Middle frontal gyrus (tissue), 1 donor: ENCODE measurements at regions not wholly inside any gene's neighbourhood (a gene's known extent, or its start where the extent isn't known, plus 50 kb on each side); places are given as distances from the start of the nearest gene placed in this dataset.
"Not testable (repeated sequence)": the region's sequence is repeated elsewhere in the genome, so short reads cannot be mapped to it uniquely, and the experiment has no call there.

ENCODE experiments used
- DNase-seq: peaks from one replicate; pipeline ENCODE4 v3.0.0-alpha.2; 2015; ENCODE audit warnings: low spot score; ENCODE audit errors: extremely low spot score

DNA sequence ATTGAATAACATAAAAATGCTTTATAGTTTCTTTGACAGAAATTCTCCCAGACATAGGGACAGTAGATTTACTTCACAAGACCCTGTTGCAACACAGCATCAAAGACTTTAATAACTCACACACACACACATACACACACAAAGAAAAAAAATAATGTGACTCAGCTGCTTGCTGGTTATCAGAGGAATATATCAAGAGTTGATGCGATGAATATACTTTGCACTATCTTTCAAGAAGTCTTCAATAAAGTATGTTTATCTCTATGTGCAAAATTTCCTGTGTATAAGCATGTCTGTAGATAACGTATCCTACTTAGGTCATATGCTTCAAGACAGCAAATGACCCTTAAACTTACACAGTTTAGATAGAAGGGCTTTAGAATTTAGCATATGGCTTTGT, 243.1 kb downstream of the ARL4A start:
- DNase-seq = no peak

DNA sequence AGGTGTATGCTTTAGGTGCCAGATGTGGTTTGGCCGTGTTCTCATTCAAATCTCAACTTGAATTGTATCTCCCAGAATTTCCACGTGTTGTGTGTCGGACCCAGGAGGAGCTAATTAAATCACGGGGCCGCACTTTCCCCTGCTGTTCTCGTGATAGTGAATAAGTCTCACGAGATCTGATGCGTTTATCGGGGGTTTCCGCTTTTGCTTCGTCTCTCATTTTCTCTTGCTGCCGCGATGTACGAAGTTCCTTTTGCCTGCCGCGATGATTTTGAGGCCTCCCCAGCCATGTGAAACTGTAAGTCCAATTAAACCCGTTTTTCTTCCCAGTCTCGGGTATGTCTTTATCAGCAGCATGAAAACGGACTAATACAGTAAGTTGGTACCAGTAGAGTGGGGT, 244.0 kb downstream of the ARL4A start:
- DNase-seq = not testable (repeated sequence)

DNA sequence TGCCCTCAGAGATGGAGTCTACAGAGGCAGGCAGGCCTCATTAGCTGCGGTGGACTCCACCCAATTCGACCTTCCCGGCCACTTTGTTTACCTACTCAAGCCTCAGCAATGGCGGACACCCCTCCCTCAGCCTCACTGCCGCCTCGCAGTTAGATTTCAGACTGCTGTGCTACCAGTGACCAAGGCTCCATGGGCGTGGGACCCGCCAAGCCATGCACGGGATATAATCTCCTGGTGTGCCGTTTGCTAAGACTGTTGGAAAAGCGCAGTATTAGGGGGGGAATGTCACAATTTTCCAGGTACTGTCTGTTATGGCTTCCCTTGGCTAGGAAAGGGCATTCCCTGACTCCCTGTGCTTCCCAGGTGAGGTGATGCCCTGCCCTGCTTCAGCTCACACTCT, 252.3 kb downstream of the ARL4A start:
- no peak for DNase-seq

DNA sequence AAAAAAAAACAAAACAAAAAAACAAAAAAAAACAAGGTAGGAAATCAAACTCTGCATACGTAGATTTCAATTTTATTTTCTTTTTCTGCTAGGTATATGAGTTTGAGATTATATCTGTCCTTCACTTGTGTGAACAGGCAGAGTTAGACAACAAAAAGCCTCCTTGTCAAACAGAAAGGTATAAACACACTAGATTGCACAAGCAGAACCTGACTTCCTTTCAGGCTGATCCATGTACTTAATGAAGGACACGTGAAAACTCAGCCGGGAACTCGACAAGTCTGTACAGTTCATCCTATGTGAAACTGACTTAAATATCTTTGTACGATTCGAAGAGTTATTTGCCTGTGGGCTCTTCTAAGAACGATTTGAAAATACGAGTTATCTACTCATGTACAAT, 254.1 kb downstream of the ARL4A start:
- no peak for DNase-seq

DNA sequence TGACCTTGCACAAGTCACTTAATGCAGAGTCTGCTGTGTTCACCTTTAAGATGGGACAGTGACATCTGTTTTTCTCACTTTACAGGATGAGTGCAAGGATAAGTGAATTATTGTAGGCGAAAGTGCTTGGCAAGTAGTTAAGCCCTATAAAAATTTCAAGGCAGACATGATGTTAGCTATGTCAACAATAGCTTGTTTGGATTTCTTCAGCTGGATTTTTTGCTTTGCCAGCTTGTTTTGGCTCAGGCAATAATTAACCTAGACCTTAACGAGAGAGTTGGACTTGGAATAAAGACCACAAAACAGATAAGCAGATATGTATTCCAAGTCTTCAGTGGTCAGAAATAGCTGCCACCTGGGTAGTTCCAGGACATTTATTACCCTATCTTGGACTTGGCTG, 255.2 kb downstream of the ARL4A start:
- DNase-seq = no peak

DNA sequence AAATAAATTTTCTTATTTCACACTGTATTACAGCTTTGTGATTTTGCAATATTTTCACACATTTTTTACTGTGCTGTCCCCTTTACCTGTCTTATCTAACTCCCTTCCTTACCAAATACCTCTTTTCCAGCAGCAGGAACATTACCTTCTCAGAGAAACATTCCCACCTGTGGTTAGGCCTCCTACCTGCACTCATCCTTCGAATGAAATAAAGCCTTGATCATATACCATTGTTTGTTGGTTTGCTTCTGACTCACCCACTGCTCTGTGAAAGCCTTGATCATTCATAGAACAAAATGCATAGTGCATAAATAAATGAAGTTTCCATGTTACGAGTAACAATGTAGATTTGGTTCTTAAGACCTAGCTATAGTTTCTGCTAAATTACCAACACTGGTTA, 256.3 kb downstream of the ARL4A start:
- DNase-seq = no peak

DNA sequence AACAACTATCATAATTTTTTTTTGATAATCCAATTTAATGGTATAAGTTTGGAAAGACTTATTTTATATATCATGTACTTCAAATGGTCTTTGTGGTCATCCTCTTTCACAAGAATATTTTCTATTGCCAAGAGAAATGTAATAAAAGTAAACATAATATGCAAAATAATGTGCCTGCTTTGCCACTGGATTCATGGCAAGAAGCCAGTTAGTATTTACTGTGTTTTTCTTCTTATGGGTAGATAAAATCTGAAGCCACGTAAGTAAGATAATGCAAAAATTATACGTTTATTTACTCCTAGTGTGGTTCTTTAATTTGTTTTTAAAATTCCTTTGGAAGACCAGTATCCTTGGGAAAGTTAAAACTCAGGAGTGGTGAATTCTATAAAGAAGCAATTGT, 258.5 kb downstream of the ARL4A start:
- DNase-seq = no peak

DNA sequence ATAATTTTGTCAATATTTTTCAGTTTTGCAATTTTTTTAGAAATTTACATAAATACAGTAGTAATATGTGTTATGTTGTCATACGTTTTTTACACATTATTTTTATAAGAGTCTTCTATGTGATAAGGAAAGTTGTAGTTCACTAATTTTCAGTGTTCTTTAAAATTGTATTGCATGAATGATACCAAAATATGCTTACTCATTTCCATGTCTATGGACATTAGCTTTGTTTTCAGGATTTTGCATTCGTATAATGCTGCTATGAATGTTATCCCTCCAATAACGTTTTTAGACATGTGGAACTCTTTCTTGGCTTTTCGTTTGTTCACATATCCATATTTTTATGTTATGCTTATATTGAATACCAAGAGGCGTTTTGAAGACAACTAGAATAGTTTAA, 260.0 kb downstream of the ARL4A start:
- no peak for DNase-seq

DNA sequence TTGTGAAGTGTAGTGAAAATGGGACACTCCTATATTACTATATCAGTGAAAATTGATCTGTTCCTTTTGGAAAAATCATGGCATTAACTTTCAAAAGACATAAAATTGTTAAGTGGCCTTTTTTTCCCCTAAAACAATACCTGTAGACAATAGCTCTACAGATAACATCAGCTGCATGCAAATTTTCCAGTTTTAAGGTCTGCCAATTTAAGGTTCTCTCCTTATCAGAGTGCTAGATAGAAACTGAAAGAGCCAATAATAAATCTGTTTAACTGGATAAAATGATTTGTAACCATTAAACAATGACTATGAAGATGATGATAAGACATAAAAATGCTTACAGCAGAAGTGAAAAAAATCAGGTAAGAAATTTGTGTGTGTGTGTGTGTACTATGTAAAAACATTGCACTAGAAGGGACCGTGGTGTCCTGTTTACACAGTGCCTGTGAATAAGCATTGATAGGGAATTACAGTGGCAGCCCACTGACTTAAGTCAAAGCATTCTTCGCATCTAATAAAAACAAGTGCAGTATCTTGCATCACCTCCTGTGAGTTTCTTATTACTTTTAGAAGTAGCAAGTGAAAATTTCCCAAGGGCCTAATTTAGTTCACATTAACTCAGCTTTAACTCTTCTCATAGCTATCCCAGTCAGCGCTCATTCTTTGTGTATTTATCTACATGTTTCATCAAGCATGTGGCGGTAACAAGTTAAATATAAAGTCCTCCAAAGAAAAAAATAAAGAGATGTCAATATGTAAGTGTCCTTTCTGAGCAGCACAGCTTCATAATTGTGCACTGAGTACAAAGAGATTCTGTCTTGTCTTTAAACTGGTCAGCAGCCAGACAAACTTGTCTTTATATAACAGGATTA, 261.9 kb downstream of the ARL4A start:
- no peak for DNase-seq

DNA sequence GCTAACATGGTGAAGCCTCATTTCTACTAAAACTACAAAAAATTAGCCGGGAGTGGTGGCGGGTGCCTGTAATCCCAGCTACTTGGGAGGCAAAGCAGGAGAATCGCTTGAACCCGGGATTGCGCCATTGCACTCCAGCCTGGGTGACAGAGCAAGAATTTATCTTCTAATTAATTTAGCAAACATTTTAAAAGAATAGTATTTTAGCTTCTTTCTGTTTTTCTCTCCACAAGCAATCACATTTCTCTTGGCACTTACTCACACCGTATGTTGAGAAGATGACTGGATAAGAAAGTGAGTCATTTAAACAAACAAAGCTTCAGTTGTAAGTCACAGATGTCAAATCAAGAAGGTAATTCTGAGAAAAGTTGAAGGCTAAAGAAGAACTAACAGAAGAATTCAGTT, 264.0 kb downstream of the ARL4A start:
- DNase-seq = no peak

DNA sequence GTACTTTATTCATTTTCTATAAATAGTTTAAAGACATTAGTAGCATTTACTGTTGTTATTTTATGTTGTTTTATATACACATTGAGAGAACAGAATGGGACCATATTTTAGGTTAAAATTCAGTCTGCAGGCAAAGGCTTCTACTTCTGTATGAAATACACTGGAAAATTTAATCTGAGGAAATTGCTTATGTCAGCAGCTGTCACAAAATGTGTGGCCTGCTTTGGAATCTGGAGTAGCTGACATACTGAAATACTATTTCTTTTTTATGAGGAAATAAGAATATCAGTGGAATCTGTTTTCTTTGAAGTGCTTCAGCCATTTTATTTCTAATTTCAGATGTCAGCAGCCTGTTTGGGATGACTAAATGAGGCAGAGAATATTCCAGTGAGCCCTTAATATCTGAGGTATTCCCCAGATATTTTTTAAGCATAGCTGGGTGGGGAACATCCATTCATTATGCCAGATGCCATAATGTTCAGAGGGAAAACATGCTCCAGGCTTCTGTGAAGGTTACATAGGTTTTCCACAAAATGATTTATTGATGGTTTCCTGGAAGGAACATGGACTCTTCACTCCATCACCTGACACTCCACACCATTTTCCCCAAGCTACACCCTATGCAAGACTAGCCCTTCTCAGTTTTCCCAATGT, 267.1 kb downstream of the ARL4A start:
- no peak for DNase-seq

DNA sequence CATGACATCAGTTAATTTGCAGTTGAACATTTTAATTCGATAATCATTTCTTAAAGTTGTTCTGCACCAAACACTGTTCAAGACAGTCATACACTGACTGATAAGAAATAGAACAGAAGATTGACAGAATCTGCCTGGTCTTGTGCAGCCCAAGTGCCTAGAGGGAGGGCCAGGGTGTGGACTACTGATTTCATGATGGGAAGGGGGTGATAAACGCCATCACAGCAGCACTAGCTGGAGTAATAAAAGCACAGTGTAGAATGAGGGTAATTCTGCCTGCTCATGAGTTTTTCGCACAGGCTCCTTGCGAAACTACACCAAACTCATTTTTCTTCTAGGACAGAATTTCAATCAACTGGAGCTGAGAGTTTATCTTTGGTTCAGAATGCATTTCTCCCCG, 270.1 kb downstream of the ARL4A start:
- DNase-seq = no peak

DNA sequence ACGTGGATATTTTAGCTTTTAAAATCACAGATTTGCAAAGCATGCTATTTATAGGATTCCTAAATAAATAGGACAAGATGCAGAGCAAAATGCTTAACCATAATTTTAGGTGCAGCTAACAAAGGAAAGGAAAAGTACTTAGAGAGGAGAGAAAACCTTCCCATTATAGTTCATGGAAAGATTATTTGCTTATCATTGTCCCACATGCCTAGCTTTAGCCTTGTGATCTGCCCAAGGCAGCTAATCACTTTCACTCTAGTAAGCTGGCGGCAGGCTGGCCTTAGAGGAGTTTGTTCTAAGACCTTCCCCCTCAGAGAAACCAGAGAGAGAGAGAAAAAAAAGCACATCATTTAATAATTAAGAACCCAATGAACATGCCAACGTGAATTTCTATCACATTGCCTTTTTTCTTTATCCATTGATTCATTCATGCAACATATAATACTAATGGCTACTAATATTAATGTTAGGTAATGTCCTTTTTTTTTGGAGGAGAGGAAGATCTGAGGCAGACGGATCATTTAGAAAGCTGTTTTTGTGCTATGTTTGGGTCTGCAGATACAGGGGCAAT, 274.6 kb downstream of the ARL4A start:
- no peak for DNase-seq

DNA sequence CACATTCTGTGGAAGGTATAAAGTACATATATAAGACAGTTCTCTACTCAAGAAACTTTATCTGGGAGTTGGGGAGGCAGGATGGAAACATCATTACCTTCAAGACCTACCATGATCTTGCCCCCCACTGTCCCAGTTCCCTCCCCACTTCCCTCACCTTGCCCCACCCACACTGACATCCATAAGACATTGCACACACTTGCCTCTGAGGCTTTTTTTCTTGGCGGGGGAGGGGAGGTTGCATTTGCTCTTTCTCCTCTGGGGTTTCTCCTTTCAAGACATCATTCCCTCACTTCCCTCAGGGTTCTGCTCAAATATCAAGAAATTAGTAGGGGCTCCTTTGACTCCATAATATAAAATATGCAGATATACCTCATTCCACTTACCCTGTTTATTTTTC, 276.0 kb downstream of the ARL4A start:
- no peak for DNase-seq

DNA sequence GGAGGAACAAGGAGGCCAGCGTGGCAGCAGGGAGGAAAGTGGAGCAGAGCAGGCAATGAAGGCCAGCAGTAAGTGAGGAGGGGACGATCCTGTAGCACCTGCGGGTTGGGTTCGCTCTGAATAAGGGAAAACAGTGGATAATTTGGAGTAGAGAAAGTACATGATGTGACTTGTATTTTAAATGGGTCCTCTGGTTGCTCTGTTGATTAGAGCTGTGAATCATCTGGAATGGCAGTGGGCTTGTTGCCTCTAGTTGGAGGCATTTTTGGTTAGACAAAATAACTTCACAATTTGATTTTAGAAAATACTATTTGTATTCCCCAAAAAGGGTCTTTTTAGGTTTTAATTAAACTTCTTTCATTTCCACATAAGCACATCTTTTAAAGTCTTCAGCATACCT, 277.4 kb downstream of the ARL4A start:
- DNase-seq = no peak

DNA sequence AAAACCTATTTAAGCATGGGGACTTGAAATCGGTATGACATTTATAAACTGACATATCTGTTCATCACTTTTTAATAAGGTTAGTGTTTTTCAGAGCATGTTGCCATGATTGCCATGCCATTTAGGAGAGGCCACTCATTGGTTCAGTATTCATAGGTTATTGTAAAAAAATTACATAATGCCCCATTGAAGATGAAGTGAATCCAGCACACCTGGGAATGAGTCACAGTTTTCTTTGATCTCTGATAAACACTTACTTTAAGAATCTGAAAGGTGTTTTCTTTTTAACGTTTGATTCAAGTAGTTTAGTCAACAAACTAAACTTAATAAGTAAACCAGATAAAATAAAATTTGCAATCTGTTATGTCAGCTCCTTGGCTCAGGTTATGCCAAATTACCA, 278.3 kb downstream of the ARL4A start:
- DNase-seq = no peak

DNA sequence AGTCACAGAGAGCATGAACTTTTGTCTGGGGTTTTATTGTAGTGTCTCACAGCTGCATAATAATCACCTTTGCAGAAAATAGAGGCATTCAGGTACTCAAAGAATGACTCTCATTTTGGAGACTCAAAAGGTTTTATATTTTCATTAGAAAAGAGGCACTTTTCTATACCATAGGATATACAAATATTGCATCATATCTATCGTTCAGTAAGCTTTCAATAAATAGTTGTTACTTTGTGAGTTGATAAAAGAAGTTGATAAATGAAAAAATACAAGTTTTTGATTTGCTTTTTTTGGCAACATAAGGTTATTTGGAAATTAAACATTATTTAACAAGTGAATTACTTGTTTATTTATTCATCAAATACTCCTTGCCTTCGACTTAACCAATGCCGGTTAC, 279.9 kb downstream of the ARL4A start:
- DNase-seq = no peak

DNA sequence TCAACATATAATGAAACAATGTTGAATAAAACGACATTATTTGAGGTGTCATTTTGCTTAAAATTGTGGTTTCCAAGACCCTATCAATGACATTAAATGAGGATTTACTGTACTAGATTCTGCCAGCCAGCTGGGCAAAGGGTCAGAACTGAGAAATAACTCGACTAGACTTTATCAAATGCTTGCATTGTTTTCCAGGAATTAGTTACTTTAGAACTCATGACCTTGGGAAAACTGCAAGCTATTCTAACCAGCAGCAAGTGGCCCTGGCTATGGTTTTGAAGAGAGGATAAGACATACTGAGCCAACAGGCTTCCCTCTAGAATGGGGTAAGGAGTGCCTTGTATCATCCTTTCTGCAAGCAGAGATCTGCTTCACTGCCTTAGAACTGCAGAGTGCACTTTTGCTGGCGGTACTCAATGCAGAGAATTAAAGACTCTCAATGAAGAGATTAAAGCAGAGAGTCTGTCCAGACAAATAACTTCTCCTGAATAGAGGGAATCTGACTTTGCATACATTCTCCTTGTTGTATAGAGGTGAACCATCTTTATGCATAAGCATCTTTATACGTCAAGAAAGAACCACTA, 281.5 kb downstream of the ARL4A start:
- DNase-seq = no peak

DNA sequence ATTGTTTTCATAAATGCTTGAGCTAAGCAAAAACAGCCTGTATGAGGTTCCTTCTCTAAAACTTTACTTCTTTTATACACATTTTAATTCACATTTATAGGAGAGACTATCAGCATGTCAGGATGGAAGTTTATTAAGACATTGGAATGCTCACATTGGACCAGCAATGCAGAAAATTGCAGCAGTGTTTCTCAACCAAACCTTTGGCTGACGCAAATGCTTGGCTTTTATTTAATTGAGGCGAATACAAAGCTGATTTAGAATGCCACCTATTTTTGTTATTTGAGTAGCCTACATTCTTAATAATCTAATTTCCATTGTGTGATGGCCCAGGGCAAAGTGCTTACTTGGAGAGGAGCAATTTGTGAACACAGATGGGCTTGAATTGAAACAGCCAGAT, 283.2 kb downstream of the ARL4A start:
- DNase-seq = no peak

DNA sequence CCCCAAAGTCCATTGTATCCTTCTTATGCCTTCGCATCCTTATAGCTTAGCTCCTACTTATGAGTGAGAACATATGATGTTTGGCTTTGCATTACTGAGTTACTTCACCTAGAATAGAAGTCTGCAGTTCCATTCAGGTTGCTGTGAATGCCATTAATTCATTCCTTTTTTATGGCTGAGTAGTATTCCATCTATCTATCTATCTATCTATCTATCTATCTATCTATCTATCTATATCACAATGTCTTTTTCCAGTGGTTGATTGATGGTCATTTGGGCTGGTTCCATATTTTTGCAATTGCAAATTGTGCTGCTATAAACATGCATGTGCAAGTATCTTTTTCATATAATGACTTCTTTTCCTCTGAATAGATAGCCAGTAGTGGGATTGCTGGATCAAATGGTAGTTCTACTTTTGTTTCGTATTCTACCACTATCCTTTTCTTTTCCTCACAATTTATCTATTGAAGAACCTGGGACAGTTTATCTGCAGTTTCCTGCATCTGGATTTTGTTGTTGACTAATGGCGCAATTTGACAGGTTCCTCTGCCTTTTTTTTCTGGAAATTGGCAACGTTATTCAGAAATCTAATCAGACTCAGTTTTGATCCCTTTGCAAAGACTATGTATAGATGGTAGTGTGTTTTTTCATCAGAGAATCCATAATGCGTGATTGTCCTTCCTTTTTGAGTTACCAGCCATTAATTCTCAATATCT, 287.2 kb downstream of the ARL4A start:
- no peak for DNase-seq

DNA sequence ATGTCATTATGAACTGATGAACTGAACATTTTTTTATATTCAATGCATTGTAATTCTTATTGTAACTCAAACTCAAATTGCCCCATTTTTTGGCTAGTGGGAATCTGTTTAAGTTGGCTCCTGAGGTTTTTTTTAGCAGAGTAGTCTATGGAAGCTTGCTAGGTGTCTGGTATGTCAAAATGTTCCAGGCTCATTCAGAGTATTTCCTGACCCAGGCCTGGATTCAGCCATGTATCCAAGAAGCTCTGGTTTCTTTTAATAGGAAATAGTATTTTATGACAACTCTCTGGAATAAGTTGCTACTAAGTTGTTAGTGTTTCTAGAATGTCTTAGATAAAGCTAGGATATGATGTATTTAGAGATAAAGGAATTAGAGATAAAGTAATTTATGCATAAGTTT, 288.0 kb downstream of the ARL4A start:
- no peak for DNase-seq

DNA sequence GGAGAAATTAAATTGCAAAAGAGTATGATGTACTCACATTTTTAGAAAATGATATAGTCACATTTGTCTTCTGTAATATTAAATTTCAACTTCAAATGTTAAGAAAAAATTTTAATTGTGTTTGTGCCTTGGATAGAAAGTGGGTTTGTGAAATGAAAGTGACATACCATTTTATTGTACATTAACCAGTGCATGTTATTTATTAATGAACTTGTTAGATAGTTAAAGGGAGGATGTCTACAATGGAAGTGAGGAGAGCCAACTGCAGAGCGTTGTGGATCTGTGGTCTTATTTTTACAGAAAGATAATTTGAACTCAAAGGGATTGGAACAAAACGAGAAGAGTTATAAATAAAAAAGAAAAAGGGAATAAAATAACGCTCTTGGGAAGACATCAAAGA, 291.7 kb downstream of the ARL4A start:
- no peak for DNase-seq
